ENCODE measurements at regions not wholly inside any gene's neighbourhood (a gene's known extent, or its start where the extent isn't known, plus 50 kb on each side); places are given as distances from the start of the nearest gene placed in this dataset.

DNA sequence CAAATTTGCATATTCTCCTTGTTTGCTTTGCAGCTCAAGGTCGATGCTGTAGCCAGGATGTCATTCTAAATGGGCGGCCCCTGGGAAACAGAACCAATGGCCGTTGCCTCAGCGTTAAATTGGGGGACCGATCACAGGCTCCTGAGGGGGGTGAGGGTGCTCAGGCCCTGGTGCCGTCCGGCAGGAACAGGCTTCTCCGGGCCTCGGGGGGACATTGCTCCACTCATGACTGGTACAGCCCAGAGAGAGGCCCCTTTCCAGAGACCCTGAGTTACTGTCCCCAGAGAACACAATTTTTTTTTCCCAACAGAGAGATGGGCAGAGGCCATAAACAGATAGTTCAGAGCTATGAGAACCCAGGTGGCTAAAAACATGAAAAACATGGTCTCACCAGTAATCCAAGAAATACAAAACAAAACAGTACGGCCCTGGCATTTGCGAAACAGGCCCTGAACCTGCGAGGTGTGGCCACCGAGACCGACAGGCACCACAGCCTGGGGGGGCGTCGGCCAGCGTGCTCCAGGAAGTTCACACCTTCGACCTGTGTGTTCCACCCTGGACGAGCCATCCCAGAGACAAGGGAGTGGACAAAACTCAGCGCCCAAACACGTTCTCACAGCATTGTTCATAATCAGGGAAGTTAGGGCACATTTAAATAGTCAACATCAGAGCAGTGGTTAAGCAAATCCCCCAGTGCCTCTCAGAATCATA, 82.8 kb downstream of the METRNL start:
- Histone ChIP-seq H3K27me3 (ENCODE audit: control insufficient read depth in 2 of 2, insufficient read depth in 2 of 2, low read length in 2 of 2) (peaks cover 12 to 16% of the 10 kb centered on the region in 2 experiments), H3K4me2 (ENCODE audit: insufficient read depth, low read length) (no peak overlapping the region), H4K20me1 (replicated peaks; ENCODE audit: control insufficient read depth, extremely low read depth, insufficient read depth, low read length) (no peaks in the 10 kb centered on the region), H3K27ac (ENCODE audit: insufficient read depth, low read depth, low read length) (no peak overlapping the region), H3K36me3 (ENCODE audit: control insufficient read depth in 2 of 2, extremely low read depth in 1 of 2, insufficient read depth in 2 of 2, low read length in 2 of 2) (no peaks in the 10 kb centered on the region), H3K4me1 (ENCODE audit: control insufficient read depth, extremely low read depth, insufficient read depth, low read length) (no peaks in the 10 kb centered on the region), H3K9me1 (replicated peaks; ENCODE audit: control insufficient read depth, extremely low read depth, insufficient read depth, low read length) (no peaks in the 10 kb centered on the region), H3K4me3 (replicated peaks in 1 of 3; ENCODE audit: insufficient read depth in 1 of 3, low read depth in 1 of 3, low read length in 3 of 3) (no peak overlapping the region), H3K9ac (replicated peaks; ENCODE audit: extremely low read depth, insufficient read depth, low read length) (no peak overlapping the region), H3K79me2 (ENCODE audit: control insufficient read depth, insufficient read depth, low read length) (no peaks in the 10 kb centered on the region), H3K9me3 (replicated peaks; ENCODE audit: control insufficient read depth, insufficient read depth, low read length) (no peaks in the 10 kb centered on the region), H2AFZ (ENCODE audit: low read depth, low read length) (no peak overlapping the region)
- POLR2A ChIA-PET: no interaction called here
- TF ChIP-seq JUN (IDR thresholded peaks at IDR 0.05; ENCODE audit: borderline replicate concordance, insufficient read depth, insufficient read length, low read depth): no peak
- no peak for TF ChIP-seq POLR2AphosphoS5 (IDR thresholded peaks at IDR 0.05; ENCODE audit: insufficient read depth, low read depth, low read length)
- no peak for TF ChIP-seq EZH2 (IDR thresholded peaks at IDR 0.05; ENCODE audit: borderline replicate concordance, low read depth, low read length, severe bottlenecking)
- TF ChIP-seq FOS (IDR thresholded peaks at IDR 0.05; ENCODE audit: borderline replicate concordance, insufficient read depth, low read length): no peak
- TF ChIP-seq GATA2 (IDR thresholded peaks at IDR 0.05; ENCODE audit: insufficient read depth, insufficient read length, low read depth, low read length): no peak
- TF ChIP-seq, protein P1, sequence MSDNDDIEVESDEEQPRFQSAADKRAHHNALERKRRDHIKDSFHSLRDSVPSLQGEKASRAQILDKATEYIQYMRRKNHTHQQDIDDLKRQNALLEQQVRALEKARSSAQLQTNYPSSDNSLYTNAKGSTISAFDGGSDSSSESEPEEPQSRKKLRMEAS (IDR thresholded peaks at IDR 0.05; ENCODE audit: insufficient read depth, insufficient read length): no peak
- TF ChIP-seq POLR2A (IDR thresholded peaks at IDR 0.05; ENCODE audit: low read depth, low read length): no peak
- no peak for TF ChIP-seq MYC (IDR thresholded peaks at IDR 0.05; ENCODE audit: low read depth, low read length)
- TF ChIP-seq, protein P2, sequence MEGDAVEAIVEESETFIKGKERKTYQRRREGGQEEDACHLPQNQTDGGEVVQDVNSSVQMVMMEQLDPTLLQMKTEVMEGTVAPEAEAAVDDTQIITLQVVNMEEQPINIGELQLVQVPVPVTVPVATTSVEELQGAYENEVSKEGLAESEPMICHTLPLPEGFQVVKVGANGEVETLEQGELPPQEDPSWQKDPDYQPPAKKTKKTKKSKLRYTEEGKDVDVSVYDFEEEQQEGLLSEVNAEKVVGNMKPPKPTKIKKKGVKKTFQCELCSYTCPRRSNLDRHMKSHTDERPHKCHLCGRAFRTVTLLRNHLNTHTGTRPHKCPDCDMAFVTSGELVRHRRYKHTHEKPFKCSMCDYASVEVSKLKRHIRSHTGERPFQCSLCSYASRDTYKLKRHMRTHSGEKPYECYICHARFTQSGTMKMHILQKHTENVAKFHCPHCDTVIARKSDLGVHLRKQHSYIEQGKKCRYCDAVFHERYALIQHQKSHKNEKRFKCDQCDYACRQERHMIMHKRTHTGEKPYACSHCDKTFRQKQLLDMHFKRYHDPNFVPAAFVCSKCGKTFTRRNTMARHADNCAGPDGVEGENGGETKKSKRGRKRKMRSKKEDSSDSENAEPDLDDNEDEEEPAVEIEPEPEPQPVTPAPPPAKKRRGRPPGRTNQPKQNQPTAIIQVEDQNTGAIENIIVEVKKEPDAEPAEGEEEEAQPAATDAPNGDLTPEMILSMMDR (IDR thresholded peaks at IDR 0.05; ENCODE audit: extremely low read depth in 1 of 2, insufficient read depth in 1 of 2, low read depth in 1 of 2, low read length in 2 of 2): no peak
- dilution Hi-C loops (cut with MboI; ENCODE audit: extremely low pct_ligation_motif_present, low sequenced_read_pairs) (no loop called here), intact Hi-C loops (cut with micrococcal nuclease) (no loop called here)
- BruUV-seq (replicated peaks): no TSS peak
- FAIRE-seq (no peak), DNase-seq (ENCODE audit: low read depth, low spot score) (no peak)
- CTCF ChIA-PET: interaction anchor here (1.3 kb wide), 1 partner anchor 23 kb away, joined by 3 read pairs; no protein-coding TSS in a partner anchor
